CD14-positive monocyte (primary cell): ENCODE measurements at regions not wholly inside any gene's neighbourhood (a gene's known extent, or its start where the extent isn't known, plus 50 kb on each side); places are given as distances from the start of the nearest gene placed in this dataset.

Source experiments
- DNase-seq, 3 donors: peaks; one replicate each; pipeline ENCODE4 v3.0.0-alpha.2; 2011 to 2022
- H2AFZ ChIP-seq: 2 replicates; pipeline ENCODE4 v1.6.0; 2012; ENCODE audit warnings: mild to moderate bottlenecking, low read depth, low read length, inconsistent platforms; ENCODE audit not compliant: insufficient read depth, poor library complexity, severe bottlenecking
- H3K27ac ChIP-seq, 2 donors: 1 replicate in 1 of 2; 2 replicates in 1 of 2; pipeline ENCODE4 v1.5.1; 2012 to 2013; ENCODE audit warnings: low read length in 2 of 2, control low read depth in 1 of 2, inconsistent platforms in 1 of 2, low read depth in 1 of 2, mild to moderate bottlenecking in 1 of 2
- H3K27me3 ChIP-seq, 2 donors: one replicate each; pipeline versions ENCODE4 v1.6.0 to v1.6.1; 2011 to 2013; ENCODE audit warnings: low read length in 2 of 2; ENCODE audit not compliant: control insufficient read depth in 2 of 2, insufficient read depth in 2 of 2
- H3K36me3 ChIP-seq, 2 donors: replicated peaks in 1 of 2; 1 replicate in 1 of 2; 2 replicates in 1 of 2; pipeline versions ENCODE4 v1.5.1 to v1.6.1; 2012 to 2013; ENCODE audit warnings: low read length in 2 of 2, control low read depth in 1 of 2, inconsistent platforms in 1 of 2, mild to moderate bottlenecking in 1 of 2; ENCODE audit not compliant: insufficient read depth in 2 of 2, control insufficient read depth in 1 of 2
- H3K4me1 ChIP-seq, 2 donors: 1 replicate in 1 of 2; 2 replicates in 1 of 2; pipeline versions ENCODE4 v1.5.1 to v1.6.1; 2012 to 2013; ENCODE audit warnings: low read length in 2 of 2, control low read depth in 1 of 2, inconsistent platforms in 1 of 2, mild to moderate bottlenecking in 1 of 2, moderate library complexity in 1 of 2; ENCODE audit not compliant: insufficient read depth in 2 of 2, control insufficient read depth in 1 of 2
- H3K4me2 ChIP-seq: replicated peaks from 2 replicates; pipeline ENCODE3; 2012; ENCODE audit warnings: low read length, moderate library complexity, mild to moderate bottlenecking; ENCODE audit not compliant: poor library complexity, severe bottlenecking; ENCODE audit errors: extremely low read depth
- H3K4me3 ChIP-seq, 3 experiments: fragments of 200-600 bp in 1 of 3; sonication (generic) in 1 of 3; replicated peaks in 1 of 3; 1 replicate in 2 of 3; 2 replicates in 1 of 3; pipeline ENCODE4 v1.5.1; 2011 to 2013; ENCODE audit warnings: low read length in 3 of 3, mild to moderate bottlenecking in 3 of 3, control low read depth in 2 of 3, low read depth in 2 of 3, inconsistent platforms in 1 of 3, moderate library complexity in 1 of 3
- H3K79me2 ChIP-seq: 2 replicates; pipeline ENCODE4 v1.6.0; 2012; ENCODE audit warnings: mild to moderate bottlenecking, control low read depth, inconsistent platforms, low read length, moderate library complexity; ENCODE audit not compliant: insufficient read depth
- H3K9ac ChIP-seq: 2 replicates; pipeline ENCODE4 v1.6.0; 2017; ENCODE audit warnings: low read length, mild to moderate bottlenecking; ENCODE audit not compliant: insufficient read depth, poor library complexity, severe bottlenecking
- H3K9me3 ChIP-seq, 2 donors: replicated peaks in 1 of 2; 1 replicate in 1 of 2; 2 replicates in 1 of 2; pipeline versions ENCODE4 v1.5.1 to v1.6.1; 2012 to 2013; ENCODE audit warnings: low read length in 2 of 2, control low read depth in 1 of 2; ENCODE audit not compliant: control insufficient read depth in 1 of 2, insufficient read depth in 1 of 2
- H4K20me1 ChIP-seq: 2 replicates; pipeline ENCODE4 v1.6.0; 2012; ENCODE audit warnings: mild to moderate bottlenecking, low read length, control low read depth, moderate library complexity; ENCODE audit not compliant: insufficient read depth
- H3K27ac Mint-ChIP-seq, 7 donors: one replicate each; pipeline ENCODE4 v1.8.0; 2020; ENCODE audit warnings: mild to moderate bottlenecking in 7 of 7, mixed read lengths in 7 of 7, moderate library complexity in 6 of 7, inconsistent platforms in 2 of 7
- H3K27me3 Mint-ChIP-seq, 3 donors: one replicate each; pipeline ENCODE4 v1.8.0; 2021 to 2022; ENCODE audit warnings: low read depth in 3 of 3, mild to moderate bottlenecking in 3 of 3, mixed read lengths in 3 of 3, moderate library complexity in 3 of 3, inconsistent platforms in 1 of 3
- H3K36me3 Mint-ChIP-seq, 2 donors: one replicate each; pipeline ENCODE4 v1.8.0; 2020; ENCODE audit warnings: mixed read lengths in 2 of 2, inconsistent platforms in 1 of 2, mild to moderate bottlenecking in 1 of 2
- H3K4me1 Mint-ChIP-seq: one replicate; pipeline ENCODE4 v1.8.0; 2020; ENCODE audit warnings: mild to moderate bottlenecking, mixed read lengths
- H3K4me3 Mint-ChIP-seq, 2 donors: one replicate each; pipeline ENCODE4 v1.8.0; 2020; ENCODE audit warnings: mild to moderate bottlenecking in 2 of 2, mixed read lengths in 2 of 2, moderate library complexity in 1 of 2
- H3K9me3 Mint-ChIP-seq, 7 donors: one replicate each; pipeline ENCODE4 v1.8.0; 2020 to 2022; ENCODE audit warnings: mixed read lengths in 7 of 7, mild to moderate bottlenecking in 6 of 7, moderate library complexity in 6 of 7, inconsistent platforms in 2 of 7
- CTCF ChIP-seq: fragments of 200-600 bp; IDR thresholded peaks from one replicate; pipeline ENCODE4 v1.8.0; 2022; ENCODE audit warnings: antibody characterized with exemption, mild to moderate bottlenecking
- WGBS: methylation state at CpG from one replicate; pipeline ENCODE4 v1.1.5; 2013; ENCODE audit warnings: missing lambda C conversion rate; ENCODE audit not compliant: insufficient coverage; 5-methylcytosine and 5-hydroxymethylcytosine counted together
- intact Hi-C, 2 donors: fragments of 100-400 bp; cut with micrococcal nuclease; formaldehyde crosslinking; loops; one replicate each; pipeline versions ENCODE4 v1.15.0 to v1.15.1; 2023

GRCh38 chr4:38567457-38567856 is 96.5 kb upstream of the KLF3 start:
- intact Hi-C loops = no loop called here
- H3K79me2 ChIP-seq = no peaks in the 10 kb centered on the region
- Mint-ChIP-seq H3K27me3 (no peaks in the 10 kb centered on the region), H3K9me3 (peaks cover 0 to 6% (median 0%) of the 10 kb centered on the region in 7 donors), H3K27ac (no peak overlapping the region), H3K4me1 (peaks cover 12% of the 10 kb centered on the region), H3K36me3 (no peaks in the 10 kb centered on the region), H3K4me3 (no peak overlapping the region)
- no peak for TF ChIP-seq CTCF
- H2AFZ ChIP-seq = no peak overlapping the region
- H3K36me3 ChIP-seq = no peaks in the 10 kb centered on the region
- no peaks in the 10 kb centered on the region for H3K9me3 ChIP-seq
- no peak overlapping the region for H3K4me2 ChIP-seq
- H3K4me3 ChIP-seq = no peak overlapping the region
- H4K20me1 ChIP-seq = no peaks in the 10 kb centered on the region
- WGBS = no CpG with 5 or more reads among the region's 5 CpGs
- H3K4me1 ChIP-seq = peaks cover 8 to 9% of the 10 kb centered on the region in 2 donors
- no peak overlapping the region for H3K27ac ChIP-seq
- H3K9ac ChIP-seq = no peak overlapping the region
- DNase-seq = no peak
- H3K27me3 ChIP-seq = no peaks in the 10 kb centered on the region

- H3K27me3 Mint-ChIP-seq = no peaks in the 10 kb centered on the region
- H3K4me1 ChIP-seq = no peaks in the 10 kb centered on the region
- peaks cover 0 to 6% (median 0%) of the 10 kb centered on the region in 7 donors for H3K9me3 Mint-ChIP-seq
These were observed 95.2 kb upstream of the KLF3 start for GRCh38 chr4:38568768-38569167.

More at GRCh38 chr4:38568768-38569167, 95.2 kb upstream of the KLF3 start:
- no peak overlapping the region for H3K27ac ChIP-seq
- intact Hi-C loops = no loop called here
- H3K36me3 ChIP-seq = no peaks in the 10 kb centered on the region
- no peak overlapping the region for H3K4me2 ChIP-seq
- Mint-ChIP-seq H3K36me3 (no peaks in the 10 kb centered on the region), H3K4me1 (peaks cover 2% of the 10 kb centered on the region), H3K27ac (no peak overlapping the region), H3K4me3 (no peak overlapping the region)
- no peak for DNase-seq
- H3K79me2 ChIP-seq = no peaks in the 10 kb centered on the region
- no peak overlapping the region for H2AFZ ChIP-seq
- H4K20me1 ChIP-seq = no peaks in the 10 kb centered on the region
- H3K27me3 ChIP-seq = no peaks in the 10 kb centered on the region
- no peak for TF ChIP-seq CTCF
- WGBS = 100% methylated on average over 2 of the region's 3 CpGs
- H3K4me3 ChIP-seq = no peak overlapping the region
- no peak overlapping the region for H3K9ac ChIP-seq
- no peaks in the 10 kb centered on the region for H3K9me3 ChIP-seq
